BE2C (cell line): ENCODE measurements at regions not wholly inside any gene's neighbourhood (a gene's known extent, or its start where the extent isn't known, plus 50 kb on each side); places are given as distances from the start of the nearest gene placed in this dataset.
"Not testable (repeated sequence)": the region's sequence is repeated elsewhere in the genome, so short reads cannot be mapped to it uniquely, and the experiment has no call there.

Experiments
- DNase-seq: peaks from one replicate; pipeline ENCODE4 v3.0.0-alpha.2; 2020
- H3K27me3 ChIP-seq: fragments of 250-450 bp; sonication (Bioruptor Pico); 2 replicates; pipeline ENCODE4 v1.5.1; 2020; ENCODE audit warnings: mild to moderate bottlenecking
- H3K36me3 ChIP-seq: fragments of 250-450 bp; sonication (Bioruptor Pico); 2 replicates; pipeline ENCODE4 v1.5.1; 2020; ENCODE audit warnings: mild to moderate bottlenecking
- H3K4me1 ChIP-seq: fragments of 250-450 bp; sonication (Bioruptor Pico); 2 replicates; pipeline ENCODE4 v1.5.1; 2020
- H3K4me3 ChIP-seq: 2 replicates; pipeline ENCODE4 v1.5.1; 2011; ENCODE audit warnings: low read depth, low read length
- H3K9me3 ChIP-seq: fragments of 250-450 bp; sonication (Bioruptor Pico); 2 replicates; pipeline ENCODE4 v1.5.1; 2020
- TF ChIP-seq, protein P1 (sequence below): IDR thresholded peaks from 2 replicates; pipeline ENCODE4 v1.5.1; 2012; ENCODE audit warnings: mild to moderate bottlenecking, low read depth, low read length

DNA sequence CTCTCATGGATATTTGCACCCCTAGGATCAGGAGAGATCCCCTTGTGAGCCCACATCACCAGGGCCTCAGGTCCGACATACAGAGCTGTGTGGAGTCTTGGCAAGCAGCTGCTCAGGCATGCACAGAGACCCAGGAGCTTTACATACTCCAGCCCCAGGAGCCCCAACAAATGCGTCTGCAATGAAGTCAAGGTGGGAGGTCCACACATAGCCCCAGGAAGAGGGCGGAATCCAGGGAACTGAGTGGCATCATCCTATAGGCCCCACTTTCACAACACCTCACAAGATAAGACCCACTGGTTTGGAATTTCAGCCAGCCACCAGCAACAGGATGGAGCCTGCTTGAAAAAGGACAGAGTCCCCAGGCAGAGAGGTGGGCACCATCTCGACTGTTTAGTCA is 106.7 kb downstream of the LSMEM1 start:
- TF ChIP-seq, protein P1, sequence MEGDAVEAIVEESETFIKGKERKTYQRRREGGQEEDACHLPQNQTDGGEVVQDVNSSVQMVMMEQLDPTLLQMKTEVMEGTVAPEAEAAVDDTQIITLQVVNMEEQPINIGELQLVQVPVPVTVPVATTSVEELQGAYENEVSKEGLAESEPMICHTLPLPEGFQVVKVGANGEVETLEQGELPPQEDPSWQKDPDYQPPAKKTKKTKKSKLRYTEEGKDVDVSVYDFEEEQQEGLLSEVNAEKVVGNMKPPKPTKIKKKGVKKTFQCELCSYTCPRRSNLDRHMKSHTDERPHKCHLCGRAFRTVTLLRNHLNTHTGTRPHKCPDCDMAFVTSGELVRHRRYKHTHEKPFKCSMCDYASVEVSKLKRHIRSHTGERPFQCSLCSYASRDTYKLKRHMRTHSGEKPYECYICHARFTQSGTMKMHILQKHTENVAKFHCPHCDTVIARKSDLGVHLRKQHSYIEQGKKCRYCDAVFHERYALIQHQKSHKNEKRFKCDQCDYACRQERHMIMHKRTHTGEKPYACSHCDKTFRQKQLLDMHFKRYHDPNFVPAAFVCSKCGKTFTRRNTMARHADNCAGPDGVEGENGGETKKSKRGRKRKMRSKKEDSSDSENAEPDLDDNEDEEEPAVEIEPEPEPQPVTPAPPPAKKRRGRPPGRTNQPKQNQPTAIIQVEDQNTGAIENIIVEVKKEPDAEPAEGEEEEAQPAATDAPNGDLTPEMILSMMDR: no peak
- Histone ChIP-seq H3K4me1 (no peaks in the 10 kb centered on the region), H3K9me3 (no peaks in the 10 kb centered on the region), H3K4me3 (no peak overlapping the region), H3K27me3 (peaks cover 17% of the 10 kb centered on the region), H3K36me3 (no peaks in the 10 kb centered on the region)
- DNase-seq: no peak

- not testable (repeated sequence) for H3K9me3 ChIP-seq, H3K4me1 ChIP-seq, DNase-seq, H3K4me3 ChIP-seq, H3K36me3 ChIP-seq, H3K27me3 ChIP-seq
Measured at GRCh38 chr7:112592565-112593263, 111.9 kb downstream of the LSMEM1 start.

DNA sequence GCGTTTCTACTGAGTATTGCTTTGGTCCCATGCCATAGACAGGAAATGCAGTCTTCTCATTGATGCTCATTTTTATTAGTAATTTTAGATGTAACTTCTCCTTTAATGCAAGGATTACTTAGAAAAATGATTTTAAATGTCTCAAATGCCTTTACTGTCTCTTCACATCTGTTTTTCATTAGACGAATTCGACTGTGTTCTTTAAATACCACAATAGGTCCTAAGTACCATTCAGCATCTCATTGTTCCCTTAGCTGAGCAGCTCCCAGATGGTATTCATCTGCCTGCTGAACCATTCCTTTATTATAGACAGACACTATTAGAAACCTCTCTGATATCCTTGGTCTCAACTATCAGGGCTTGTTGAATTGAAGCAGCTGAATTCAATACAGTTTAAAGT is 113.6 kb downstream of the LSMEM1 start:
- TF ChIP-seq, protein P1: no peak
- H3K36me3 ChIP-seq: no peaks in the 10 kb centered on the region
- H3K4me3 ChIP-seq: no peak overlapping the region
- DNase-seq: no peak
- H3K27me3 ChIP-seq: no peaks in the 10 kb centered on the region; the same call in 1 of the 2 replicates
- no peaks in the 10 kb centered on the region for H3K9me3 ChIP-seq
- no peaks in the 10 kb centered on the region for H3K4me1 ChIP-seq

GRCh38 chr7:112596260-112596659 is 115.5 kb downstream of the LSMEM1 start:
- no peaks in the 10 kb centered on the region; the same call in 1 of the 2 replicates for H3K27me3 ChIP-seq
- H3K4me1 ChIP-seq: no peaks in the 10 kb centered on the region
- TF ChIP-seq, protein P1: no peak
- no peaks in the 10 kb centered on the region for H3K9me3 ChIP-seq
- H3K36me3 ChIP-seq: no peaks in the 10 kb centered on the region
- DNase-seq: no peak
- no peak overlapping the region for H3K4me3 ChIP-seq

DNA sequence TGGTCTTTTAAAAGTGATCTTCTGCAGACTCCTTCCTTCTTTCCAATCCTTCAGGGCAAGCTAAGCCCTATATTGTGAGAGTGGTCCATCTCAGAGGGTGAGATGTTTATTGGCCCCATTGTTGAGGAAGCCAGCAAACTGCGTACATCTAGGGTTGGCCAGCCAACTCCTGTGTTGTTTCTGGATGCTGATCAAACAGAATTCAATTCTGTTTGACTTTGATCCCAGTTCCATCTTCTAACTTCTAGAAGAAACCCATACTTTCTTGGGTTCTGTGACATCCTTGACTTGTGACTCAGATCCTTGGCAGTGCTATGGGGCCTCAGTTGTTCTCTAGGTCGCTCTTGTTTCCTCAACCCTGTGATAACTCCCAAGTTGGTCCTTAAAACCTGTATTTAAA is 116.2 kb downstream of the LSMEM1 start:
- TF ChIP-seq, protein P1: no peak
- Histone ChIP-seq H3K27me3 (no peaks in the 10 kb centered on the region; the same call in 1 of the 2 replicates), H3K4me1 (no peaks in the 10 kb centered on the region), H3K4me3 (no peak overlapping the region), H3K36me3 (no peaks in the 10 kb centered on the region), H3K9me3 (no peaks in the 10 kb centered on the region)
- no peak for DNase-seq

DNA sequence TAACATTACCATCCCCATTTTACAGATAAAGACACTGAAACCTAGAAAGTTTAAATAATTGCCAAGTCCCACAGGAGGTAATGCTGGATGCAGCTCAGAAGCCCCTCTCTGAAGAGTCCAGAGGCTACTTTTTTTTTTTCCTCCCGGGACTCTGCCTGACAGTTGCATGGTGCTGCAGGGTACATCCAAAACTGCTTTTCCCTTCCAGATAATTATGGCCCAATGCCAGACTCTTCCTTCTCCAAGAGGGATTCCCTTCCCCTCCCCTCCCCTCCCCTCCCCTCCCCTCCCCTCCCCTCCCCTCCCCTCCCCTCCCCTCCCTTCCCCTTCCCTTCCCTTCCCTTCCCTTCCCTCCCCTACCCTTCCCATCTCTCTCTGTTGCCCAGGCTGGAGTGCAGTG is 122.9 kb downstream of the LSMEM1 start:
- DNase-seq: no peak
- Histone ChIP-seq H3K27me3 (peaks cover 15% of the 10 kb centered on the region), H3K9me3 (no peaks in the 10 kb centered on the region), H3K4me3 (no peak overlapping the region), H3K4me1 (no peaks in the 10 kb centered on the region), H3K36me3 (no peaks in the 10 kb centered on the region)
- TF ChIP-seq, protein P1: no peak
